Mucosa of rectum (tissue), 2 donors: ENCODE measurements at regions not wholly inside any gene's neighbourhood (a gene's known extent, or its start where the extent isn't known, plus 50 kb on each side); places are given as distances from the start of the nearest gene placed in this dataset.
"Not testable (repeated sequence)": the region's sequence is repeated elsewhere in the genome, so short reads cannot be mapped to it uniquely, and the experiment has no call there.

Experiments
- H3K27ac ChIP-seq, 2 donors: one replicate each; pipeline ENCODE4 v1.7.0; 2013; ENCODE audit warnings: inconsistent platforms in 2 of 2, low read depth in 2 of 2, low read length in 2 of 2
- H3K27me3 ChIP-seq, 2 donors: one replicate each; pipeline ENCODE4 v1.7.0; 2013; ENCODE audit warnings: low read length in 2 of 2; ENCODE audit not compliant: control insufficient read depth in 2 of 2, insufficient read depth in 2 of 2
- H3K36me3 ChIP-seq, 2 donors: one replicate each; pipeline ENCODE4 v1.7.0; 2013; ENCODE audit warnings: low read length in 2 of 2; ENCODE audit not compliant: control insufficient read depth in 2 of 2, insufficient read depth in 2 of 2
- H3K4me1 ChIP-seq, 2 donors: one replicate each; pipeline ENCODE4 v1.7.0; 2013; ENCODE audit warnings: low read length in 2 of 2, mild to moderate bottlenecking in 1 of 2; ENCODE audit not compliant: control insufficient read depth in 2 of 2, insufficient read depth in 2 of 2
- H3K4me3 ChIP-seq, 2 donors: one replicate each; pipeline ENCODE4 v1.7.0; 2013; ENCODE audit warnings: low read length in 2 of 2
- H3K9ac ChIP-seq, 2 donors: one replicate each; pipeline ENCODE4 v1.7.0; 2013; ENCODE audit warnings: low read length in 2 of 2, low read depth in 1 of 2, mild to moderate bottlenecking in 1 of 2
- H3K9me3 ChIP-seq, 2 donors: one replicate each; pipeline ENCODE4 v1.7.0; 2013; ENCODE audit warnings: low read length in 2 of 2; ENCODE audit not compliant: control insufficient read depth in 2 of 2
- donor health status: healthy.
- donor health status: Normal muscosa, but diverticular disease.

GRCh38 chr9:87405677-87406542 lies 91.8 kb upstream of the DAPK1 start:
- Histone ChIP-seq H3K4me1 (no peaks in the 10 kb centered on the region), H3K9me3 (no peaks in the 10 kb centered on the region), H3K9ac (no peak overlapping the region), H3K27ac (no peak overlapping the region), H3K36me3 (no peaks in the 10 kb centered on the region), H3K4me3 (no peak overlapping the region), H3K27me3 (no peaks in the 10 kb centered on the region)

- Histone ChIP-seq H3K4me3 (no peak overlapping the region), H3K27me3 (no peaks in the 10 kb centered on the region), H3K27ac (no peak overlapping the region), H3K4me1 (no peaks in the 10 kb centered on the region), H3K36me3 (no peaks in the 10 kb centered on the region), H3K9ac (no peak overlapping the region), H3K9me3 (no peaks in the 10 kb centered on the region)
Observed at GRCh38 chr9:87406543-87407166, 91.0 kb upstream of the DAPK1 start.

GRCh38 chr9:87410047-87411005 lies 87.3 kb upstream of the DAPK1 start:
- H3K4me1 ChIP-seq, H3K27me3 ChIP-seq, H3K9ac ChIP-seq, H3K27ac ChIP-seq, H3K36me3 ChIP-seq, H3K4me3 ChIP-seq, H3K9me3 ChIP-seq: not testable (repeated sequence)

GRCh38 chr9:87420884-87421283 lies 76.8 kb upstream of the DAPK1 start:
- H3K27me3 ChIP-seq: no peaks in the 10 kb centered on the region
- no peak overlapping the region for H3K9ac ChIP-seq
- no peaks in the 10 kb centered on the region for H3K9me3 ChIP-seq
- no peaks in the 10 kb centered on the region for H3K36me3 ChIP-seq
- H3K4me1 ChIP-seq: no peaks in the 10 kb centered on the region
- no peak overlapping the region for H3K4me3 ChIP-seq
- H3K27ac ChIP-seq: no peak overlapping the region

- no peaks in the 10 kb centered on the region for H3K4me1 ChIP-seq
- H3K9ac ChIP-seq: no peak overlapping the region
- H3K9me3 ChIP-seq: no peaks in the 10 kb centered on the region
- H3K27ac ChIP-seq: no peak overlapping the region
- no peaks in the 10 kb centered on the region for H3K27me3 ChIP-seq
- no peaks in the 10 kb centered on the region for H3K36me3 ChIP-seq
- H3K4me3 ChIP-seq: no peak overlapping the region
Observed at GRCh38 chr9:87421734-87422133, 75.9 kb upstream of the DAPK1 start.

- Histone ChIP-seq H3K27ac (no peak overlapping the region), H3K36me3 (no peaks in the 10 kb centered on the region), H3K4me1 (no peaks in the 10 kb centered on the region), H3K4me3 (no peak overlapping the region), H3K9ac (no peak overlapping the region), H3K27me3 (no peaks in the 10 kb centered on the region), H3K9me3 (no peaks in the 10 kb centered on the region)
Observed at GRCh38 chr9:87422999-87423398, 74.7 kb upstream of the DAPK1 start.

GRCh38 chr9:87423885-87424284 lies 73.8 kb upstream of the DAPK1 start:
- not testable (repeated sequence) for H3K9ac ChIP-seq, H3K36me3 ChIP-seq, H3K9me3 ChIP-seq, H3K27me3 ChIP-seq, H3K4me3 ChIP-seq, H3K27ac ChIP-seq, H3K4me1 ChIP-seq

- no peak overlapping the region for H3K4me3 ChIP-seq
- H3K4me1 ChIP-seq: no peaks in the 10 kb centered on the region
- no peak overlapping the region for H3K9ac ChIP-seq
- no peaks in the 10 kb centered on the region for H3K9me3 ChIP-seq
- H3K27ac ChIP-seq: no peak overlapping the region
- no peaks in the 10 kb centered on the region for H3K36me3 ChIP-seq
- H3K27me3 ChIP-seq: no peaks in the 10 kb centered on the region
Observed at GRCh38 chr9:87425202-87425601, 72.5 kb upstream of the DAPK1 start.

GRCh38 chr9:87427851-87428506 lies 69.7 kb upstream of the DAPK1 start:
- Histone ChIP-seq H3K4me1 (no peaks in the 10 kb centered on the region), H3K9me3 (no peaks in the 10 kb centered on the region), H3K27me3 (no peaks in the 10 kb centered on the region), H3K36me3 (no peaks in the 10 kb centered on the region), H3K9ac (no peak overlapping the region), H3K27ac (no peak overlapping the region), H3K4me3 (no peak overlapping the region)
